ENCODE measurements at regions not wholly inside any gene's neighbourhood (a gene's known extent, or its start where the extent isn't known, plus 50 kb on each side); places are given as distances from the start of the nearest gene placed in this dataset.

DNA sequence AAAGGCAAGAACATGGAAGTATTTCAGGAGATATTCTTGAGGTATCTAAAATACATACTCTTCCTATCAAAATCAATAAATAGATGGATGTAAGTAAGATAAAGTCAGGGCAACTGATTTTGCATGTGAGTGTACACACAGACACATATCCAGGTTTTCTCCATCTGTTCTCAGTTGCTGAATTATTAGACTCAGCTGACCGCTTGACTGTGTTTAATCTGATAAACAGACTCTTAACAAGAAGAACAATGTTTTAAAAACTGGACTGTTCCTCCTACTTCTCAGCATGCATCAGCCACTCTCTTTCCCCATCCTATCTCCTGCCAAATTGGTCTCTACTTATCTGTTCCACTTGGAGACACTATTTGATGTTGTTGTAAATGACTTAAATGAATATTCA, 73.5 kb downstream of the GOLGA8G start:
- no peak for TF ChIP-seq POLR2A (IDR thresholded peaks at IDR 0.05)
- TF ChIP-seq POLR2AphosphoS5 (IDR thresholded peaks at IDR 0.05): no peak
